Thyroid gland (tissue), 4 donors: ENCODE measurements at regions not wholly inside any gene's neighbourhood (a gene's known extent, or its start where the extent isn't known, plus 50 kb on each side); places are given as distances from the start of the nearest gene placed in this dataset.

ENCODE experiments used
- POLR2A ChIP-seq, 2 donors: fragments of 450-650 bp; IDR thresholded peaks; one replicate each; pipeline ENCODE4 v1.6.1; 2017; ENCODE audit warnings: antibody characterized with exemption in 2 of 2, mild to moderate bottlenecking in 2 of 2, moderate library complexity in 1 of 2
- TF ChIP-seq, protein P1 (sequence below), 6 experiments: fragments of 200-600 bp in 3 of 6; fragments of 450-650 bp in 3 of 6; sonication (generic) in 3 of 6; IDR thresholded peaks; one replicate each; pipeline ENCODE4 v1.5.1; 2016 to 2019; ENCODE audit warnings: antibody characterized with exemption in 6 of 6, mild to moderate bottlenecking in 2 of 6, inconsistent platforms in 1 of 6, moderate library complexity in 1 of 6

DNA sequence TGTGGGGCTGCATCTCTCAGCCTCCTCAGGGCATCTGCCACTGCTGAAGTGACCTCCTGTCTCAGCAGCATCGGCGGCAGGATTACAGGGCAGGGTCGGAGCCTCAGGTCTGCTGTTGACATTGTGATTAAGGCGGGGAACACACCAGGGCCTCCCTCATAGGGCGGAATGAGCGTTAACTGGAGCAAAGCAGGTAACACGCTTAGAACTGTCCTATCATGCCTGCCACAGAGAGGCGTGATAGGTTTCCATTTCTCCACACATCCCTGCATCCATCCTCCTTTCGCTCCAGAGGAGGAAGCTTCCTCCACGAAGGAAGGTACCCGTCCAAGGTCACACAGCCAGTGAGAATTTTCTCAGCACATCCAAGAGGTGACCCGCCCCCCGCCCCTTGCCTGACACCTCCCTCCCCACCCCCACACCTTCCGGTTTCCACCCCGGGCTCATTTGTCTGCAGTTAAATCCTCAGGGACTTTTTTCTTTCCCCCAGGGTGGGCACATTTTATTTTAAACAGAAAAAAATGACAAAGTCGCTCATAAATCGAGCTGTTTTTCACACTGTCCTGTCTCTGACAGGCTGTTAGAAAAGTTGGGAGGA, 200.8 kb downstream of the TFAP2C start:
- TF ChIP-seq, protein P1, sequence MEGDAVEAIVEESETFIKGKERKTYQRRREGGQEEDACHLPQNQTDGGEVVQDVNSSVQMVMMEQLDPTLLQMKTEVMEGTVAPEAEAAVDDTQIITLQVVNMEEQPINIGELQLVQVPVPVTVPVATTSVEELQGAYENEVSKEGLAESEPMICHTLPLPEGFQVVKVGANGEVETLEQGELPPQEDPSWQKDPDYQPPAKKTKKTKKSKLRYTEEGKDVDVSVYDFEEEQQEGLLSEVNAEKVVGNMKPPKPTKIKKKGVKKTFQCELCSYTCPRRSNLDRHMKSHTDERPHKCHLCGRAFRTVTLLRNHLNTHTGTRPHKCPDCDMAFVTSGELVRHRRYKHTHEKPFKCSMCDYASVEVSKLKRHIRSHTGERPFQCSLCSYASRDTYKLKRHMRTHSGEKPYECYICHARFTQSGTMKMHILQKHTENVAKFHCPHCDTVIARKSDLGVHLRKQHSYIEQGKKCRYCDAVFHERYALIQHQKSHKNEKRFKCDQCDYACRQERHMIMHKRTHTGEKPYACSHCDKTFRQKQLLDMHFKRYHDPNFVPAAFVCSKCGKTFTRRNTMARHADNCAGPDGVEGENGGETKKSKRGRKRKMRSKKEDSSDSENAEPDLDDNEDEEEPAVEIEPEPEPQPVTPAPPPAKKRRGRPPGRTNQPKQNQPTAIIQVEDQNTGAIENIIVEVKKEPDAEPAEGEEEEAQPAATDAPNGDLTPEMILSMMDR (IDR thresholded peaks at IDR 0.05) = no peak
- TF ChIP-seq POLR2A (IDR thresholded peaks at IDR 0.05) = no peak
